ENCODE measurements at regions not wholly inside any gene's neighbourhood (a gene's known extent, or its start where the extent isn't known, plus 50 kb on each side); places are given as distances from the start of the nearest gene placed in this dataset.

- TF ChIP-seq AFF4 (CRISPR knock-in tag; IDR thresholded peaks at IDR 0.05; ENCODE audit: borderline replicate concordance) = no peak
- no peak for TF ChIP-seq OVOL2 (CRISPR knock-in tag; IDR thresholded peaks at IDR 0.05; ENCODE audit: borderline replicate concordance)
- no peak for TF ChIP-seq ZNF423 (CRISPR knock-in tag; IDR thresholded peaks at IDR 0.05)
- TF ChIP-seq E2F5 (CRISPR knock-in tag; IDR thresholded peaks at IDR 0.05) = no peak
These were observed 156.1 kb downstream of the CTH start (continued) for GRCh38 chr1:70567167-70567566.

- Mint-ChIP-seq H3K27ac (no peak overlapping the region), H3K4me3 (no peak overlapping the region), H3K9me3 (no peaks in the 10 kb centered on the region), H3K36me3 (no peaks in the 10 kb centered on the region), H3K27me3 (ENCODE audit: low read depth) (no peaks in the 10 kb centered on the region), H3K4me1 (no peaks in the 10 kb centered on the region)
- DNase-seq (ENCODE audit: low spot score) (no peak), ATAC-seq (no peak)
- POLR2A ChIA-PET = no interaction called here
- TF ChIP-seq CBFB (CRISPR knock-in tag; IDR thresholded peaks at IDR 0.05; ENCODE audit: low read depth) (no peak), NR3C1 (CRISPR knock-in tag; conservative IDR thresholded peaks at IDR 0.05; ENCODE audit: low read depth) (no peak), RORB (CRISPR knock-in tag; IDR thresholded peaks at IDR 0.05) (no peak), MYBL2 (CRISPR knock-in tag; IDR thresholded peaks at IDR 0.05) (no peak)
- CTCF ChIA-PET = interaction anchor here (1.6 kb wide), 1 partner anchor 42 kb away, joined by 5 read pairs; no protein-coding TSS in a partner anchor
These were observed 160.1 kb downstream of the CTH start for GRCh38 chr1:70571191-70571590.

GRCh38 chr1:70573317-70573843, 162.3 kb downstream of the CTH start:
- CTCF ChIA-PET = no interaction called here
- no peaks in the 10 kb centered on the region for H3K36me3 Mint-ChIP-seq
- POLR2A ChIA-PET = no interaction called here
- H3K27ac Mint-ChIP-seq = no peak overlapping the region
- no peaks in the 10 kb centered on the region for H3K9me3 Mint-ChIP-seq
- TF ChIP-seq ZNF232 (CRISPR knock-in tag; IDR thresholded peaks at IDR 0.05) = no peak
- no peak for TF ChIP-seq ZNF512 (CRISPR knock-in tag; IDR thresholded peaks at IDR 0.05; ENCODE audit: borderline replicate concordance)
- TF ChIP-seq ZNF671 (CRISPR knock-in tag; IDR thresholded peaks at IDR 0.05) = no peak
- TF ChIP-seq ZNF317 (CRISPR knock-in tag; IDR thresholded peaks at IDR 0.05; ENCODE audit: borderline replicate concordance, low read depth) = no peak
- no peak for TF ChIP-seq MXD4 (CRISPR knock-in tag; IDR thresholded peaks at IDR 0.05; ENCODE audit: borderline replicate concordance)
- no peak for TF ChIP-seq PRRX2 (CRISPR knock-in tag; IDR thresholded peaks at IDR 0.05)
- TF ChIP-seq ZNF138 (CRISPR knock-in tag; conservative IDR thresholded peaks at IDR 0.05) = no peak
- no peak for TF ChIP-seq GABPB1 (CRISPR knock-in tag; IDR thresholded peaks at IDR 0.05)
- TF ChIP-seq E2F1 (CRISPR knock-in tag; IDR thresholded peaks at IDR 0.05) = no peak
- no peak for TF ChIP-seq FOXP4 (CRISPR knock-in tag; IDR thresholded peaks at IDR 0.05)
- ATAC-seq = no peak
- H3K4me1 Mint-ChIP-seq = no peaks in the 10 kb centered on the region
- no peak overlapping the region for H3K4me3 Mint-ChIP-seq
- no peaks in the 10 kb centered on the region for H3K27me3 Mint-ChIP-seq (ENCODE audit: low read depth)
- no peak for DNase-seq (ENCODE audit: low spot score)

Measured in WTC11 (cell line).